ENCODE measurements at regions not wholly inside any gene's neighbourhood (a gene's known extent, or its start where the extent isn't known, plus 50 kb on each side); places are given as distances from the start of the nearest gene placed in this dataset.

GRCh38 chr1:3954170-3955169, 54.4 kb upstream of the C1orf174 start:
- H3K4me3 ChIP-seq (ENCODE audit: insufficient read depth, low read depth, low read length) = no peak overlapping the region
- WGBS, 2 experiments = 64 to 67% methylated on average over 29 of the region's 29 CpGs
- H3K27me3 ChIP-seq (ENCODE audit: control insufficient read depth, insufficient read depth, low read length, poor library complexity, severe bottlenecking) = no peaks in the 10 kb centered on the region
- no peaks in the 10 kb centered on the region for H3K36me3 ChIP-seq (ENCODE audit: control insufficient read depth, insufficient read depth, low read length)
- H3K9me3 ChIP-seq (ENCODE audit: control insufficient read depth, low read length) = no peaks in the 10 kb centered on the region
- H3K27ac ChIP-seq (ENCODE audit: insufficient read depth, low read depth, low read length, poor library complexity, severe bottlenecking) = no peak overlapping the region
- H3K4me1 ChIP-seq (ENCODE audit: control insufficient read depth, insufficient read depth, low read length) = peaks cover 26% of the 10 kb centered on the region

DNA sequence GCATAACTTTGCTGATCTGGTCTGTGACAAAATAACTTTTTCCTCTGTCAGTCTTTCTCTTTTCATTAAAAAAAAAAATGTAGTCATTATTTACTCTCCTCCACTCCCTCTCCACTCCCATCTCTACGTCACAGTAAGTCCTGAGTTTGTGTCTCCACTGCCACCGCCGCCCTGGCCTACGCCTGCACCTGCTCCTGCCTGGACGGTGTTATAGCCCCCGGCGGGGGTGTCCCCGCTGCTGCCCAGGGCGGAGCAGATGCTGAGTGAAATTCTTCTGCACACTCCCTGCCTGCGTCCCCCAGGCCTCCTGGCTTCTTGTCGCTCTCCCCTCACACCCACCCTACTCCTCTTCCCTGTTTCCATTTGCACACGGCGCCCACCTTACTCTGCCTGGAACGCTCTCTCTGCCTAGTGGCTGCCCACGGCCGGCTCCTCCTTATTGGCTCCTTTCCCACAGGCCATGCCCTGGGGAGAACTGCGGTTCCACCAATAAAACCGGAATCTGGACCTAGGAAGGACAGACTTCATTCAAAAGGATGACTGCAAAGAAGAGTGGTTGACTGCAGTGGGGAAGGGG, 55.2 kb upstream of the C1orf174 start:
- Histone ChIP-seq H3K9me3 (ENCODE audit: control insufficient read depth, low read length) (no peaks in the 10 kb centered on the region), H3K4me1 (ENCODE audit: control insufficient read depth, insufficient read depth, low read length) (peaks cover 26% of the 10 kb centered on the region), H3K36me3 (ENCODE audit: control insufficient read depth, insufficient read depth, low read length) (no peaks in the 10 kb centered on the region), H3K4me3 (ENCODE audit: insufficient read depth, low read depth, low read length) (no peak overlapping the region), H3K27ac (ENCODE audit: insufficient read depth, low read depth, low read length, poor library complexity, severe bottlenecking) (no peak overlapping the region), H3K27me3 (ENCODE audit: control insufficient read depth, insufficient read depth, low read length, poor library complexity, severe bottlenecking) (no peaks in the 10 kb centered on the region)
- WGBS, 2 experiments = 84 to 86% methylated on average over 18 of the region's 18 CpGs

DNA sequence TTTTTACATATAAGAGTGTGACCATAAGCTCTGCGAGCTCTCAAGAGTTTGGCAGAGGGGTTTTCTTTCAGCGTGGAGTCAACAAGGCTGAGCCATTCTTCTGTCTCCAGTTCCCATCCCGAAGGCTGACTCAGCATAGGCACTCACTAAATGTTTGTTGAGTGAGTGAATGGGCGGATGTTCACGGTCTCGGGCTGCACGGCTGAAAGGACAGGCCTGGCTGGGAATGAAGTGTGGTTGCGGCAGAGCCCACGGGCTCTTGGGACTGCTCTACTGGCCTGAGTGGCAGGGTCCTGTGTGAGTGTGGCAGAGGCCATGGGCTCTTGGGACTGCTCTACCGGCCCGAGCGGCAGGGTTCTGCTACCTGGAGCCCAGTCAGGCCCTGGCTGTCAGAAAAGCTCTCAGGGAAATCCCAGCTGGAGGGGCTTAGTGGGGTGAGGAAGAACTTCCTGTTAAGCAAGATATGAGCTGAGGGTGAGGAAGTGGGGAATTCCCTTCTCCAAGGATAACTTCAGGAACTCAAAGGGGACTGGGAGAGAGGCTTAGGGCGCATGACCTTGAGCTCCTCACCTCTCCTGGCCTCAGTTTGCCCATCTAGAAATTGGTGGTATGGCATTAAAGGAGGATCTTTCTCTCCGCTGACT, 56.6 kb upstream of the C1orf174 start:
- Histone ChIP-seq H3K36me3 (ENCODE audit: control insufficient read depth, insufficient read depth, low read length) (no peaks in the 10 kb centered on the region), H3K4me3 (ENCODE audit: insufficient read depth, low read depth, low read length) (no peak overlapping the region), H3K4me1 (ENCODE audit: control insufficient read depth, insufficient read depth, low read length) (peaks cover 26% of the 10 kb centered on the region), H3K27me3 (ENCODE audit: control insufficient read depth, insufficient read depth, low read length, poor library complexity, severe bottlenecking) (no peaks in the 10 kb centered on the region), H3K9me3 (ENCODE audit: control insufficient read depth, low read length) (no peaks in the 10 kb centered on the region), H3K27ac (ENCODE audit: insufficient read depth, low read depth, low read length, poor library complexity, severe bottlenecking) (no peak overlapping the region)
- 88% methylated on average over 14 of the region's 14 CpGs for WGBS, 2 experiments

- Histone ChIP-seq H3K27me3 (ENCODE audit: control insufficient read depth, insufficient read depth, low read length, poor library complexity, severe bottlenecking) (no peaks in the 10 kb centered on the region), H3K4me1 (ENCODE audit: control insufficient read depth, insufficient read depth, low read length) (peaks cover 20% of the 10 kb centered on the region), H3K4me3 (ENCODE audit: insufficient read depth, low read depth, low read length) (no peak overlapping the region), H3K36me3 (ENCODE audit: control insufficient read depth, insufficient read depth, low read length) (no peaks in the 10 kb centered on the region), H3K9me3 (ENCODE audit: control insufficient read depth, low read length) (no peaks in the 10 kb centered on the region), H3K27ac (ENCODE audit: insufficient read depth, low read depth, low read length, poor library complexity, severe bottlenecking) (no peak overlapping the region)
- WGBS, 2 experiments = 79 to 82% methylated on average over 12 of the region's 12 CpGs
Observed at GRCh38 chr1:3959361-3959760, 59.3 kb upstream of the C1orf174 start.

- no peaks in the 10 kb centered on the region for H3K4me1 ChIP-seq (ENCODE audit: control insufficient read depth, insufficient read depth, low read length)
- WGBS, 2 experiments = 87 to 91% methylated on average over 9 of the region's 9 CpGs
- H3K36me3 ChIP-seq (ENCODE audit: control insufficient read depth, insufficient read depth, low read length) = no peaks in the 10 kb centered on the region
- no peak overlapping the region for H3K4me3 ChIP-seq (ENCODE audit: insufficient read depth, low read depth, low read length)
- no peaks in the 10 kb centered on the region for H3K27me3 ChIP-seq (ENCODE audit: control insufficient read depth, insufficient read depth, low read length, poor library complexity, severe bottlenecking)
- H3K27ac ChIP-seq (ENCODE audit: insufficient read depth, low read depth, low read length, poor library complexity, severe bottlenecking) = no peak overlapping the region
- no peaks in the 10 kb centered on the region for H3K9me3 ChIP-seq (ENCODE audit: control insufficient read depth, low read length)
Observed at GRCh38 chr1:3963554-3963953, 63.5 kb upstream of the C1orf174 start.

- H3K9me3 ChIP-seq (ENCODE audit: control insufficient read depth, low read length) = no peaks in the 10 kb centered on the region
- H3K4me1 ChIP-seq (ENCODE audit: control insufficient read depth, insufficient read depth, low read length) = no peaks in the 10 kb centered on the region
- H3K27ac ChIP-seq (ENCODE audit: insufficient read depth, low read depth, low read length, poor library complexity, severe bottlenecking) = no peak overlapping the region
- no peak overlapping the region for H3K4me3 ChIP-seq (ENCODE audit: insufficient read depth, low read depth, low read length)
- 95% methylated on average over 6 of the region's 6 CpGs for WGBS, 2 experiments
- no peaks in the 10 kb centered on the region for H3K27me3 ChIP-seq (ENCODE audit: control insufficient read depth, insufficient read depth, low read length, poor library complexity, severe bottlenecking)
- no peaks in the 10 kb centered on the region for H3K36me3 ChIP-seq (ENCODE audit: control insufficient read depth, insufficient read depth, low read length)
Observed at GRCh38 chr1:3965693-3966092, 65.6 kb upstream of the C1orf174 start.

DNA sequence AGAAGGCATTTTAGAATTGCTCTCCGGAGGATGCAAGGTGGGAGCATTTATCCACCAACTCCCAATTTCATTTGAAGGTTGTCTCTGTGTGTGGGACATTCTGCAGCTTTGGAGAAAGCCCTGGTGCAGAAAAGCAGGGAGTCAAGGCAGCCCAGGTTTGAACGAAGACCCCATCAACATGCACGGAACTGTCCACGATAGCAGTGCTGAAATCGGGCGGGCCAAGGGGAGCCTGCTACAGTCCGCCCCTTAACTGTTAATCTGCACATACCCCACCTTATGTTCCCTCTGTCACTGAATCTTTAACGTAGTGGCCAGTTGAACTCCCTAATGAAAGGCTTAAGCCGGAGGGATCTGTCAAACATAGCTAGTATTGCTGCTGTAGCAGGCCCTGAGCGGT, 68.8 kb upstream of the C1orf174 start:
- Histone ChIP-seq H3K27ac (ENCODE audit: insufficient read depth, low read depth, low read length, poor library complexity, severe bottlenecking) (no peak overlapping the region), H3K9me3 (ENCODE audit: control insufficient read depth, low read length) (no peaks in the 10 kb centered on the region), H3K4me1 (ENCODE audit: control insufficient read depth, insufficient read depth, low read length) (no peaks in the 10 kb centered on the region), H3K36me3 (ENCODE audit: control insufficient read depth, insufficient read depth, low read length) (no peaks in the 10 kb centered on the region), H3K27me3 (ENCODE audit: control insufficient read depth, insufficient read depth, low read length, poor library complexity, severe bottlenecking) (no peaks in the 10 kb centered on the region), H3K4me3 (ENCODE audit: insufficient read depth, low read depth, low read length) (no peak overlapping the region)
- 56 to 57% methylated on average over 10 of the region's 10 CpGs for WGBS, 2 experiments

DNA sequence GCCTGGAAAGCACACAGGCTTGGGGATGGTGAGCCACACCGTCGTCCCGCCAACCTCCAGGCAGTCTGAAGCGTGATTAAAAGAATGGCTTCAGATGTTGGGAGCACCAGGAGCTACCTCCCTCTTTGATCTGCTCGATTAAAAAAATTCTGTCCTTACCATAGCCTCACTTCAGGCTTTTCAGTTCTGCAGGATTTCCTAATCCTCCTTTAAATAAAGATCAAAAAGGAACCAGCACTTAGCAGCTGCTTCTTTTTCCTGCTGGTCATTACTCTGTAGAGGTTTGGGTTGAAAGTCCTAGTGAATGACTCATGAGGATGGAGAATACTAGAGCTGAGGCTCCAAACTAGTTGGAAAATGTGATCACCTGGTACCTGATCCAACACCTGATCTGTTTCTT, 71.9 kb upstream of the C1orf174 start:
- Histone ChIP-seq H3K36me3 (ENCODE audit: control insufficient read depth, insufficient read depth, low read length) (no peaks in the 10 kb centered on the region), H3K9me3 (ENCODE audit: control insufficient read depth, low read length) (no peaks in the 10 kb centered on the region), H3K4me1 (ENCODE audit: control insufficient read depth, insufficient read depth, low read length) (no peaks in the 10 kb centered on the region), H3K27me3 (ENCODE audit: control insufficient read depth, insufficient read depth, low read length, poor library complexity, severe bottlenecking) (no peaks in the 10 kb centered on the region), H3K27ac (ENCODE audit: insufficient read depth, low read depth, low read length, poor library complexity, severe bottlenecking) (no peak overlapping the region), H3K4me3 (ENCODE audit: insufficient read depth, low read depth, low read length) (no peak overlapping the region)
- WGBS, 2 experiments = 85 to 88% methylated on average over 5 of the region's 5 CpGs

- no peak overlapping the region for H3K27ac ChIP-seq (ENCODE audit: insufficient read depth, low read depth, low read length, poor library complexity, severe bottlenecking)
- peaks cover 3% of the 10 kb centered on the region for H3K4me1 ChIP-seq (ENCODE audit: control insufficient read depth, insufficient read depth, low read length)
- no peak overlapping the region for H3K4me3 ChIP-seq (ENCODE audit: insufficient read depth, low read depth, low read length)
- no peaks in the 10 kb centered on the region for H3K27me3 ChIP-seq (ENCODE audit: control insufficient read depth, insufficient read depth, low read length, poor library complexity, severe bottlenecking)
- H3K36me3 ChIP-seq (ENCODE audit: control insufficient read depth, insufficient read depth, low read length) = no peaks in the 10 kb centered on the region
- WGBS, 2 experiments = 89 to 90% methylated on average over 25 of the region's 25 CpGs
- no peaks in the 10 kb centered on the region for H3K9me3 ChIP-seq (ENCODE audit: control insufficient read depth, low read length)
Observed at GRCh38 chr1:3975903-3976630, 76.0 kb upstream of the C1orf174 start.
